ENCODE measurements at regions not wholly inside any gene's neighbourhood (a gene's known extent, or its start where the extent isn't known, plus 50 kb on each side); places are given as distances from the start of the nearest gene placed in this dataset.

DNA sequence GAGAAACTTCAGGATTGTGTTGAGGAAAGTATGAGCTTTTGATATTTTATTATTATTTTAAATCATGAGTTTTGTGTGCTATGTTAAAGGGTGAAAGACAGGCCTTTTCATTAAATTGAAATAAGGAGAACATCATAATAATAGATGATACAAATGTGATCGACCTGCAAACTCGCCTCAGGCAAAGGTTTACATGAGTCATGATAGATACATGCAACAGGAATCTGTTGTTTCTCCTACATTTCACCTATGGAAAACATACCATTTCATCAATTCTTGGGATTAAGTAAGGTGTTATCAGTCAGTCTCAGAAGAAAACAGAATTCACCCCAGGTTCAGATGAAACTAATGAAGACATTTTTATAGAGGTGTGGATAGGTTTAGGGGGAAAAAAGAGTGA lies 1992.5 kb upstream of the PIK3C3 start:
- H3K36me3 ChIP-seq = no peaks in the 10 kb centered on the region
- H3K4me1 ChIP-seq = no peaks in the 10 kb centered on the region
- no peak overlapping the region for H3K4me3 ChIP-seq
- H3K27ac ChIP-seq = no peak overlapping the region
- ATAC-seq (no peak), DNase-seq (no peak)
- 20% methylated on average over 2 of the region's 2 CpGs for WGBS (ENCODE audit: insufficient coverage, low coverage, low lambda C conversion rate, missing lambda C conversion rate)
- TF ChIP-seq POLR2A (IDR thresholded peaks at IDR 0.05) = no peak
- TF ChIP-seq, protein P1, sequence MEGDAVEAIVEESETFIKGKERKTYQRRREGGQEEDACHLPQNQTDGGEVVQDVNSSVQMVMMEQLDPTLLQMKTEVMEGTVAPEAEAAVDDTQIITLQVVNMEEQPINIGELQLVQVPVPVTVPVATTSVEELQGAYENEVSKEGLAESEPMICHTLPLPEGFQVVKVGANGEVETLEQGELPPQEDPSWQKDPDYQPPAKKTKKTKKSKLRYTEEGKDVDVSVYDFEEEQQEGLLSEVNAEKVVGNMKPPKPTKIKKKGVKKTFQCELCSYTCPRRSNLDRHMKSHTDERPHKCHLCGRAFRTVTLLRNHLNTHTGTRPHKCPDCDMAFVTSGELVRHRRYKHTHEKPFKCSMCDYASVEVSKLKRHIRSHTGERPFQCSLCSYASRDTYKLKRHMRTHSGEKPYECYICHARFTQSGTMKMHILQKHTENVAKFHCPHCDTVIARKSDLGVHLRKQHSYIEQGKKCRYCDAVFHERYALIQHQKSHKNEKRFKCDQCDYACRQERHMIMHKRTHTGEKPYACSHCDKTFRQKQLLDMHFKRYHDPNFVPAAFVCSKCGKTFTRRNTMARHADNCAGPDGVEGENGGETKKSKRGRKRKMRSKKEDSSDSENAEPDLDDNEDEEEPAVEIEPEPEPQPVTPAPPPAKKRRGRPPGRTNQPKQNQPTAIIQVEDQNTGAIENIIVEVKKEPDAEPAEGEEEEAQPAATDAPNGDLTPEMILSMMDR (IDR thresholded peaks at IDR 0.05) = no peak
- H3K9me3 ChIP-seq = no peaks in the 10 kb centered on the region
- H3K27me3 ChIP-seq = no peaks in the 10 kb centered on the region
- intact Hi-C loops (cut with DNase I) = no loop called here

DNA sequence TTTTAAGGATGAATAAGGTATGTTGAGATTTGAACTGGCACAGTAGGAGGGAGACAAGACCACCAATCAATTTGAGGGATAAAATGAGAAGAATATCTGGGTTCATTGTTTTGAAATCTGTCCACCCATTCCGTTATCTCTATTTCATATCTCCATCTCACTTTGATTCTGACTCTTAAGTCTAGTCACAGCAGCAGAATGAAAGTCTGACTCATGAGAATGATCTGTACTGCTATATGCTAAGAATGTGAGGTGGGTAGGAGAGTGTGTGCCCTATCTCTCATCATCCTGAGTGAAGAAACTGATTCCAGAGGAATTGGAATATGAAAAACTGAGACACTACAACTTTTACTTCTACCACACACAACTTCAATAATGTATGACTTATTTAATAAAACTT lies 1994.5 kb upstream of the PIK3C3 start:
- Histone ChIP-seq H3K27ac (no peak overlapping the region), H3K9me3 (no peaks in the 10 kb centered on the region), H3K4me3 (no peak overlapping the region), H3K27me3 (no peaks in the 10 kb centered on the region), H3K36me3 (no peaks in the 10 kb centered on the region), H3K4me1 (no peaks in the 10 kb centered on the region)
- ATAC-seq (no peak), DNase-seq (no peak)
- 40% methylated on average over 1 of the region's 1 CpG for WGBS (ENCODE audit: insufficient coverage, low coverage, low lambda C conversion rate, missing lambda C conversion rate)
- TF ChIP-seq, protein P1 (IDR thresholded peaks at IDR 0.05) = no peak
- TF ChIP-seq POLR2A (IDR thresholded peaks at IDR 0.05) = no peak
- intact Hi-C loops (cut with DNase I) = no loop called here

DNA sequence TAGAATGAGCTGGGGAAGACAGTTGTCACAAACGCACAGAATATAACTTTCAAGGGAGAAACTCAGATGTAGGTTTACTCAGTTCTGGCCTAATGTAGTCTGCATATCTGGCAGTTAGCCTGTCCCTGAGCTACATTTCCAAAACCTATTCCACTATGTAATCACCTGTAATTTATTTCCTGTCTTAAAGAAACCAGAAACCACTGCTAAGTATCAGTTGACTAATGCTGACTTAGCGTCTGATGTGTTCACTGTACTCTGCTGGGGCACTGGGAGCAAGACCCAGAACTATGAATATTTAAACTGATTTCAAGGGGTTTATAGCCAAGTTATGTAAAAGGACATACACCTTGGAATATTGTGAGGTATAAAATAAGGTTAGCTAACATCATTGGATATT lies 1995.2 kb upstream of the PIK3C3 start:
- no peak overlapping the region for H3K27ac ChIP-seq
- ATAC-seq (no peak), DNase-seq (no peak)
- no peaks in the 10 kb centered on the region for H3K27me3 ChIP-seq
- TF ChIP-seq, protein P1 (IDR thresholded peaks at IDR 0.05) = no peak
- no peak for TF ChIP-seq POLR2A (IDR thresholded peaks at IDR 0.05)
- H3K36me3 ChIP-seq = no peaks in the 10 kb centered on the region
- intact Hi-C loops (cut with DNase I) = no loop called here
- no peaks in the 10 kb centered on the region for H3K4me1 ChIP-seq
- 57% methylated on average over 2 of the region's 2 CpGs for WGBS (ENCODE audit: insufficient coverage, low coverage, low lambda C conversion rate, missing lambda C conversion rate)
- H3K4me3 ChIP-seq = no peak overlapping the region
- no peaks in the 10 kb centered on the region for H3K9me3 ChIP-seq

DNA sequence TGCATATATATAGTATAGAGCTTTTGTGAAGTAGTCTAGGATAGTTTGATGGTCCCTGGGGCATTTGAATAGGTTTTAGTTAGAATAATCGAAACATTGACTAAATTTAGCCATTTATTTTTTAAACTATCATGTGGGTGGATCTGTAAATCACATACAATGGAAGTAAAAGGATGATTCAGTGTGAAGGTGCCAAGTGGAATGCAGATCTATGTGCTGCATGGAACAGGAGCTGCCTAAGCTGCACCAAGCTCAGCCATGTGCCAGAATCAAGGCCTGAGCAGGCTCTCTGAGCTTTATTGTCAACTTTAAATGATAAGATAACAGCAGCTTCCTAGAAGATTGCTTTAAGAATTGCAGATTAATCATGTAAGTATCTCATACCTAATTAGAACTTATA lies 1996.2 kb upstream of the PIK3C3 start:
- DNase-seq = no peak
- intact Hi-C loops (cut with DNase I) = no loop called here
- H3K4me3 ChIP-seq = no peak overlapping the region
- no peaks in the 10 kb centered on the region for H3K36me3 ChIP-seq
- no peaks in the 10 kb centered on the region for H3K4me1 ChIP-seq
- H3K9me3 ChIP-seq = no peaks in the 10 kb centered on the region
- TF ChIP-seq, protein P1 (IDR thresholded peaks at IDR 0.05) = no peak
- no peak for TF ChIP-seq POLR2A (IDR thresholded peaks at IDR 0.05)
- ATAC-seq = no peak
- 42% methylated on average over 1 of the region's 1 CpG for WGBS (ENCODE audit: insufficient coverage, low coverage, low lambda C conversion rate, missing lambda C conversion rate)
- no peak overlapping the region for H3K27ac ChIP-seq
- H3K27me3 ChIP-seq = no peaks in the 10 kb centered on the region

DNA sequence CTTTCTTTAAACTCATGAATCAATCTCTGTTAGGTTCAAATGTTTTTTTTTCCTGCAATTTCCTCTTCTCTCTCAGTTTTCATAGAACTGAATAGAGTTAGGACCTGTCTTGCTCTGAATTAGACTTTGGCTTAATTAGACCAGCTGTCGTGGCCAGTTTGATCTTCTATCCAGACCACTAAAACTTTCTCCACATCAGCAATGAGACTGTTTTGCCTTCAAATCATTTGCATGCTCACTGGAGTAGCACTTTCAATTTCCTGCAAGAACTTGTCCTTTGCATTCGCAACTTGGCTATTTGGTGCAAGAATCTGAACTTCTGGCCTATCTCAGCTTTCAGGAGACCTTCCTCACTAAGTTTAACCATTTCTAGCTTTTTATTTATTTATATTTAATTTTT lies 2002.2 kb upstream of the PIK3C3 start:
- WGBS (ENCODE audit: insufficient coverage, low coverage, low lambda C conversion rate, missing lambda C conversion rate) = 46% methylated on average over 2 of the region's 2 CpGs
- Histone ChIP-seq H3K9me3 (no peaks in the 10 kb centered on the region), H3K27me3 (no peaks in the 10 kb centered on the region), H3K36me3 (no peaks in the 10 kb centered on the region), H3K27ac (no peak overlapping the region), H3K4me1 (no peaks in the 10 kb centered on the region), H3K4me3 (no peak overlapping the region)
- TF ChIP-seq, protein P1 (IDR thresholded peaks at IDR 0.05) = no peak
- TF ChIP-seq POLR2A (IDR thresholded peaks at IDR 0.05) = no peak
- no peak for DNase-seq
- ATAC-seq = no peak
- intact Hi-C loops (cut with DNase I) = no loop called here
